NCI-H345 treated with DMSO at 0.1 percent for 48 hours (cell line): ENCODE measurements at regions not wholly inside any gene's neighbourhood (a gene's known extent, or its start where the extent isn't known, plus 50 kb on each side); places are given as distances from the start of the nearest gene placed in this dataset.

Experiments
- DNase-seq: peaks from one replicate; lab custom pipeline; 2025; ENCODE audit not compliant: unreplicated experiment; lab: John Stamatoyannopoulos, UW

DNA sequence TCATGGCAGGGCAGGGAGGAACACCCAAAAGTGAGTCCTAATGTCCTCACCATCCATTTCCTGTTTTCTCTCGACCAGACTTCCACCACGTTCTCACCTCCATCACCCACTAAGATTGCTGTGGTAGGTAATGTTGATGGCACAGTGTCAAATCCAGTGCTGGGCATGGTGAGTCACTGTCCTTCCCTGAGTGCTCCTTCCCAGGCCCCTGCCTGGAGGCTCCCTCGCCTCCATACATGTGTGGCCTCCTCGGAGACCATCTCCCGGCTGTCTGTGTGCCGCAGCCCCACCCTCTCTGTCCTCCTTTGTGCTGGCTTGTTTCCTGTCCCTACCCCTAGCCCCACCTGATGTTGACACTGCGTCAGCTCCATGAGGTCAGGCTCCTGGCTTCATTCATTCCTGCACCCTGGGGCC, 177.5 kb downstream of the SYK start:
- DNase-seq: no peak

DNA sequence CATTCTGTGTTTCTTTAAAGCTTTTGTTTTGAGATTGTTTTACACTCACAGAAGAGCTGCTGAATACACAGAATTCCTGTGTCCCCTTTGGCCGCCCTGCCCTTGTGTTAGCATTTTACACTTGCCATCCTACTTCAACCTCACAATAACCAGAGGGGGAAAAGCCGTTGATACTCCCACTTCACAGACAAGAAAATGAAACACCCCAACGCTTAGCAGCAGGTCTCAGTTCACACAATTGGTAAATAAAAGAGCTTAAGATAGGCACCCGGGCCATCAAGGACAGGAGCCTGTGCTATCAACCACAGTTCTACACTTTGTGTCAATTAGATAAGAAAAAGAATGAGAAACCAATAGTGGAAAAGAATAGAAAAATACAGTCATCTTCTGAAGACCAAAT, 178.0 kb downstream of the SYK start:
- DNase-seq: no peak

DNA sequence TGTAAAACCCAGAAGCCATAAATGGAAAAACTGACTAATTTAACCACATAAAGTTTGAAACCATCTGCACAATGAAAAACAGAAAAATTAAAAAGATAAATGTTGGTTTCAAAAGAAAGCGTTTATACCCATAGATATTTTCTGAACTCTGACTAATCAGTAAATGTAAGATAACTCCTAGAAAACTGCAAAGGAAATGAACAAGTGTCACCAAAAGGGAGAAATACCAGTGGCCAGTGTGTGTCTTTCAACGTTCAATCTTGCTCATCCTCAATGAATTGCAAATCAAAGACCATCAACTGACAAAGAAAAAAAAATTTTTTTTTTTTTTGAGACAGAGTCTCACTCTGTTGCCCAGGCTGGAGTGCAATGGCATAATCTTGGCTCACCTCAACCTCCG, 180.1 kb downstream of the SYK start:
- no peak for DNase-seq

DNA sequence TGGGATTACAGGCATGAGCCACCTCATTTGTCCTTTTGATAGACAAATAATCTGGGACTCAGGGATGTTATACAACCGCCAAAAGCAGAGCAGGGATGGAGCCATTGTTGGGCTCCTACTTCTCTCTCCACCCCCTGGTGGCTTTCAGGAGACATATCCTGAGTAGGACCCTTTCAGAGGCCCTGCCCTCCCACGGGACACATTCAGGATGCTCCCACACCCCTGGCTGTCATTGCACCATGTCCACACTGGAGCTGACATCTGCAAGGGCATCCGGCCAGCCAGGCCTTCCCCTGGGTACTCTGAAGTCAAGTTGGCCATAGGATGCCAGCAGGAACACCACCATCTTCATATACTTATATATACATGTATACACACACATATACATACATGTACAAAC, 181.8 kb downstream of the SYK start:
- no peak for DNase-seq

DNA sequence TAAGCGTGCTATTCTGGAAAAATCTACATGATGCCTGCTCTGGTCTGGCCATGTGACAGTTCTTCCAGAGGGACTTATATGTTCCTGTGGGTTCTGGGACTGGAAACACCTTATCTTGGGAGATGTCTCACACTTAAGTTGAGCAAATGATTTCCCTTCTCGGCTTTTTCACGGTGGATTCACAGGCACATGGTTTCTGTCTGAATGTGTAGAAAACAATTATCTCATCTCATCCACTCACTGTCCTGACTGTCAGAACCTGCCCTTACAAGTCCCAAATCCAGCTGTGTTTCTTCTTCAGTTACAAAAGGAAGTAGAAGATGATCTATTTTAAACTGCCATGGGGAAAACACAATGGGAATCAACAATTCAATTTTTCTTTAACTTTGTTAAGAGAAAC, 184.0 kb downstream of the SYK start:
- DNase-seq: no peak

DNA sequence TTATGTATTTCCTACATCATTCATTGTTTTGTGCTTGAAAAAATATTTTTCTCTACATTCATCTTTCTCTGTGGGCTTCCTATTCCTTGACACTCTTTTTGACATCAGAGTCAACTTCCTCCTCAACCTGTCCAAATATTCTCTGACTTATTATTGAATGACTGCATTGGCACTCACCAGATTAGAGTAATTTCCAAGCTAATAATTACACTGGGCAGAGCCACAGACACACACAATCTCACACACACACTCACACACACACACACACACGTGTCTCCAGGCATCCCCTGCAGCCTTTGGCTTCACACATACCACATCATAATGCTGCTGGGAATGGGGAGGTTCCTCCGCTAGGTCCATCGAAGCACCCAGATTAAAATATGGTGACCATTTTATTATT, 184.5 kb downstream of the SYK start:
- no peak for DNase-seq

DNA sequence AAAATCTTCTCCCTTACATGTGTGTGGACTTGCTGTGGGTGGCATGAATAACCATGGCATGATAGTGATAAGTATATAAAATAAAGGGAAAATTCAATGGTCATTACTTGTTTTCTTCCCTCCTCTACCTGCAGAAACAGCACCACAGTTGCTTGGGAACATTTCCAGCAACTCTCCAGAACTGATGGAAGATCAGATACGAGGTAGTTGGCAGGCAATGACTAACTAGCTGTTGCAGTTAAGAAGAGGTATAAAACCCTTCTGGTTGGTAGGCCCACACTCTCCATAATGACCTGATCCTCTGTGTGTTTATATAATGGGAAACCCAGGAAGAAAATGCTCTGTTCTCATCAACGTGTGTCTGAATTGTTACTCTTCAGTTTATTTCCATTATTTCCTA, 185.9 kb downstream of the SYK start:
- DNase-seq: no peak

DNA sequence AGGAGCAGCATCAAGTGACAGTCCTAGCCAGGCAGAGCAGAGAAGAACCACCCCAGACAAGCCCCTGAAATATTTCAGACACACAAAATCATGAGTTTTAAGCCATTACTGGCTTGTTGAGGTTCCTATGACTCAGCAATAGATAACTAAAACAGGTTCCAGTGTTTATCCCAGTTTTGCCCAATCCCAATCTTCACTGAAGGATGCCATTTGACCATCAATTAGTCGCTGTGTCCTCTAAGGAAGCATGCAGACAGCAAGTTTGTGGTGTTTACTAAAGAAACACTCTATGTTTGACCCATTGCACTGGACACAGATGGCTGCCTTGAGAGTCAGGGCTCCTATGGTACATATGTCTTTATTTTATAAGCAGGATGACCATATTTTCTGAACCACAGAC, 186.7 kb downstream of the SYK start:
- no peak for DNase-seq

DNA sequence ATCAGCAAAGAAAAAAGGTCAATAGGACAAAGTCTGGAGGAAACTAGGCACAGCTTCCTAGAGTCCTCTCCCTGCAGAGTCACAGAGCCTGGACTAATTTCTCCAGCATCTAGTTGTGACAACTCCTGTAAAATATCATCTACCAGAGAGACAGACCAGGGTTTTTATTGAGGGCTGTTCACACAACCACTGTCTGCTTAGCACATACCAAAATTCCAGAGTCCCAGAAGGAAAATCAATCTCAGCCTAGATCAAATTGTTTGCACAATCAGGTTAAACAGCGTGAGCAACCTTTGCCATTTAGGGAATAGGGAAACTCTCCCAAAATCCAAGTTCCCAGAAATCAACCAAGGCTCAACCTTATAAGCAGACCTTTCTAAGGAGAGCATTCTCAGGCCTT, 190.3 kb downstream of the SYK start:
- no peak for DNase-seq

DNA sequence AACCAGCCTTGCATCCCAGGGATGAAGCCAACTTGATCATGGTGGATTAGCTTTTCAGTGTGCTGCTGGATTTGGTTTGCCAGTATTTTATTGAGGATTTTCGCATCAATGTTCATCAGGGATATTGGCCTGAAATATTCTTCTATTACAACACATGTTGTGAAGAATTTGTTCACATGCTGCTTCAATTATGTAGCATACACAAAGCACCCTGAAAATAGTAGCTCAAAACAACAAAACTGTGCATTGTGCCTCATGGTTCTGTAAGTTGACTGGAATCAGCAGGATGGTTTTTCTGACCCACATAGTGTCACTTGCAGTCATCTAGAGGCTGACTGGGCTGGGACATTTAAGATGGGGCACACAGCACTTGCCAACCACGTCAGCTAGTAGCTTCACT, 193.9 kb downstream of the SYK start:
- no peak for DNase-seq

DNA sequence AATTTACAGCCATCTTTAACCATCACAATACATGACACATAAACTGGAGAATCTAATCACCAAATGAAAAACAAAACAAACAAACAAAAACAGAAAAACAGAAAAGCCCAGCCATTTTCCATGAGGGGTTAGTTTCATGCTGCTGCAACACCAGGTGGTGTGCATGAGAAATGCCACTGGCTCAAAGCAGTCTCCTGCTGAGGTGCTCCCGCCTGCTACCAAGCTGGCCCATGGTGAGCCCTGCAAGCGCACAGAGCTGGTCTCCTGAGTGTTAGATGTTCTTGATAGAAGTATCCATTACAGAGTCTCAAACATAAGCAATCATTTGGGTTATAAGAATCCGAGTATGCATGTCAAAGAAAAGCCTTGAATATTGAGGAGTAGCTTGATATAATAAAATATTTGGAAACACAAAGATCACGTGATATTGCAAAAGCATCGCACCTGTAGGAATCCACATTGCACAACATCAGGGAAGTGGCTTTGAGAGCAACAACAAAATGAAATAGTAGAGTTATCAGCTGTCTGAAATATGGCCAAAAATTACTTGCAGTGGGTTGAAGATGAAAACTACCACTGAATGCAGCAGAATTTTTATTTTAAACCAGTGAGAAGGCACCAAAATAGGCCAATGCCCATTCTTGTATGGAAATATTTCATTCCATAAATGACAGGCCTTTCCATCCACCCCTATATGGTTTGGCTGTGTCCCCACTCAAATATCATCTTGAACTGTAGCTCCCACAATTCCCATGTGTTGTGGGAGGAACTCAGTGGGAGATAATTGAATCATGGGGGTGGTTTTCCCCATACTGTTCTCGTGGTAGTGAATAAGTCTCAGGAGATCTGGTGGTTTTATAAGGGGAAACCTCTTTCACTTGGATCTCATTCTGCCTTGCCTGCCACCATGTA, 194.8 kb downstream of the SYK start:
- DNase-seq: no peak

DNA sequence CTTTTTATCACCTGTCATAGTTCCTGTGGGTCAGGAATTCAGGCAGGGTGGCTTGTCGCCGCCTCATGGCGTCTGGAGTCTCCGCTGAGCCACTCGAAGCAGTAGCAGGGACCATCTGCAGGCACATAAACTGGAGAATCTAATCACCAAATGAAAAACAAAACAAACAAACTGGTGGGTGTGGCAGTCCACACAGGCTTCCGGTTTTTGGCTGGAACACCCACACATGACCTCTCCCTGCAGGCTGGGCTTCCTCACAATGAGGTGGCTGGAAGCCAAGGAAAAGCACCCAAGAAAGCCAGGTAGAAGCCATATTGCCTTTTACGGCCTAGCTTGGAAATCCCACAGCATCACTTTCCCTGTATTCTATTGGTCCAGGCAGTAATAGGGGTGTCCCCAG, 197.0 kb downstream of the SYK start:
- no peak for DNase-seq

DNA sequence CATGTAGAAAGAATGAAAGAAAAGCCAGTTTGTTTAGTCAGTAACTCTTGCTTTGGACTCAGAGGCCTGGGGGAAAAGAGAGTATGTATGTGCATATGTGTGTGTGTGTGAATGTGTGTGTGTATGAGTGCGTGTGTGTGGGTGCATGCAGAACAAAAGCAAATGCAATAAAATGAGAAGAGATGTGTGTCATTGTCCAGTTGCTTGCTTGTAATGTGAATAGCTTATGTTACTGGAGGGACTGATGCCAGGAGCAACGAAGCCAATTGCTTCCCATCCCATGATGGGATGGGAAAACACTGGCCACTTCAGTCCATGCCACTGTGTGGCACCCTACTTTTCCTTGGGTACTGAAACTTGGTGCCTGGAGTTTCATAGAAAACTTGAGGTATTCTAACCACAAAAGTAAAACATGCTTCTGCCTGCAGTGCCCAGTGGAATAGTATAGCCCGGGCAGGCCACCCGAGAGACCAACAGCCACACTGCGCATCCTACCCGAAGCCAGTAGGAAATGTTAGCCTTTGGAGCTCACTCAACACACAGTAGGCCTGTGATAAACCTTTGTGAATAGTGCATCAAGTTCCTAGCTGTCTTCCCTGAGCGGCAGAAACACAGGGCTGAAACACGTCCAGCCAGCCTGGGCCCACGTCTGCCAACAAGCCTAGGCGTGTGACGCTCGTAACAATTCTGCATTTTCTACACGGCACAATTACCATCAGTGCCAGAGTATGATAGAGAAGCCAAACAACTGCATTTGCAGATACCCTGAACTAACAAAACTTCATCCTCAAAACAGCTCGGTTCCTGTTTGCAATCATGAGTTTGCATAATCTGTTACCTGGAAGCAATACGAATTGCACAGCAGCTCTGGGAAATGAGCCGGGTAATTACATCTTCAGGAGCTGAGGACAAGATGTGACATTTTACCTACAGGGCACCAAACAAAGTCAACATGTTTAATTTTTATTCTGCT, 198.1 kb downstream of the SYK start:
- peak; percentile 39 for DNase-seq

DNA sequence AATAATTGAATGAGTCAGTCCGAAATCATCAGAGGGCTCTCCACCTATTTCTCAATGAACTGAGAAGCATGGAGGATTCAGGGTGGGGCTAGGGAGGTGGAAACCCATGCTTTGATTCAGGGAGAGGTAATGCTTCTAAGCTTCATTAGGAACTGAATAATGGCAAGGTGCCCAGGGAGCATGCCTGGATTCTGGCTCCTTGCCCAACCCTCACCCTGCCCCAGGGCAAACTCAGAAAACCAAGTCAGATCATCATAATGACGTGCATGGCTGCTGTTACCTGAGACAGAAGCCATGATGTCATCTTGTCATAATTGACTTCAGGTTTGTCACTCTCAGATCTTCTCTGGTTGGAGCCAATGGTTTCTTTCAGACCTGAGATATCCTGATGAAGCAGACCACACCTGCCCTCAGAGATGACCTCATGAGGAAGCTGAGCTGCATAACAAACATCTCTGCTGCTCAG, 199.6 kb downstream of the SYK start:
- peak; percentile 90 for DNase-seq

DNA sequence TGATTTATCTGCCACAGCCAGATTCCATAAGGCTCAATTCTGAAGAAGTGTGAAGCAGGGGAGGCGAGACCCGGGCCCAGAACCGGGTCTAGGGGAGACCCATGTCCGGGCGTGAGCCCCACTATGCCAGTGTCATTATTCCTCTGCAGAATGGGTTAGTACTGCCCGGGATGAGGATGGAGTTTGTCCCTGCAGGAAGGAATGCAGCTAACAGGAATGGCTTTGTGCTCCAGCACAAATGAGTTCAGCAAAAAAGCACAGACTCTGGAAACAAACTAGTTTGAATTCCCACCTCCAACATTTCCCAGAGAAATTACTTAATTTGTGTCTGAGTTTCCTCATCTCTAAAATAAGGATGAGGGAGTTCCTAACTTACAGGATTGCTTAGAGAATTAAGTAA, 202.9 kb downstream of the SYK start:
- no peak for DNase-seq

DNA sequence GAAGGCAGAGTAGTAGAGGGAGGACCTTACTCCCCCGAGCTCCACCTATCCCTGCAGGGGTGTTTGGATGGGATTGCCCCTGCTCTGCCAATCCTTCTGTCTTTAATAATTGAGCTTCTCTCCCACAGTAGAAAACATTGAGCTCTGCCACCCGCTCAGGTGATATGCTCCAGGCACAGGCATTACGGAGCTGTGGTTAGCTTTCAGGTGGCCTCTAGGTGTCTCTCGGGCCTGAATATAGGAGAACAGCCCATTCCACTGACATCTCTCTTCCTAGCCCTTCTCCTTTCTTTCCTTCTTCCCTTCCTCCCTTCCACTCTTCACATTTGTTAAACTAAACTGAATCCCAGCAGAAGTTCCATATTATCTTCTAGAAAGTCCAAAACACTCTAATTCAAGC, 203.4 kb downstream of the SYK start:
- no peak for DNase-seq

DNA sequence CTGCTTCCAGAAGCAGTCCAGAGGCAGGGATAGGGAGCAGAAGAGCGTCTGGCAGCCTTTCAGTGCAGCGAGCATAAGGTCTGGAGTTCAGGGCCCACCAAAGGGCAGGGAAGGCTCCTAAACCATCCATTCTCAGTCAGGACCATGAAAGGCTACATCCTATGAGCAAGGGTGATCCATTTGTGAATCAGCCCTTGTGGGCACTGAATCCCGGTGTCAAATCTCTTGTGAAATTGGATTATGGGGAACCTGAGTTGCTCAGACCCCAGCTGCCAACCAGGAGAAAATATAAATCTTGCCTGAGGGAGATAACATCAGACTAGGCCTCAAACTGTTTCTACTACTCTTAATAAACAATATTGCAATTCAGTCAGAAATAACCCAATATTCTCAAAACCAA, 204.4 kb downstream of the SYK start:
- DNase-seq: no peak

DNA sequence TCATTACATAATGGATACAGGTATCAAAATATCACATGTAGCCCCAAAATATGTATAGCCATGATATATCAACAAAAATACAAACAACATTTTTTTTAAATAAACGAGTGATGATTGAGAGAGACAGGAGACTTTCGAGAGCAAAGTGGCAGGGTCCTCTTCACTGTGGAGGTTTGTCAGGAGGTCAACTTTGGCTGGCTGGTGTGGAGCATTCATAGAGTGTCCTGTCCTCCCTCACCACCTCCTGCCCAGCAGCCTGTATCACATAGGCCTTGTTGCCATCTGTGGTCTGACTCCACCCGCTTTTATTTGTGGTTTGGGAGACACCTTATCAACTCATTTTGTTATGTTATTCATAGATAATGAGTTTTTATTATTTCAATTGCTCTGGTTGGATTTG, 206.9 kb downstream of the SYK start:
- no peak for DNase-seq

DNA sequence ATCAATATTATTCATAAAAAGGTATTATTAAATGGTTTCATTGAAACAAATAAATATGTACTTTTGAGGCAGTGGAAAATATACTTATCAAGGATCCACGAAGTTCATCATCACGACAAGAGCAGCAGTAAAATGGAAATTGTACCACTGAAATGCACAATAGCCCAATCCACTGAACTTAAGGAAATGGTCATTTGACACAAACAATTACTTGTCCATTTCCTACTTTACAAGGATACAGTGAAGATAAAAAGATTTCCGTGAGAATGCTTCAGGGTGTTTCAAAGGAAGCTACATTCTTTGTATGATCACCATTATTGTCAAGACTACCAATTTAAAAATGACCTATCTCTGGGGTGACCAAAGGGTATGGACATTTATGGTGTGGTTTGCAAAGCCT, 210.3 kb downstream of the SYK start:
- DNase-seq: no peak

DNA sequence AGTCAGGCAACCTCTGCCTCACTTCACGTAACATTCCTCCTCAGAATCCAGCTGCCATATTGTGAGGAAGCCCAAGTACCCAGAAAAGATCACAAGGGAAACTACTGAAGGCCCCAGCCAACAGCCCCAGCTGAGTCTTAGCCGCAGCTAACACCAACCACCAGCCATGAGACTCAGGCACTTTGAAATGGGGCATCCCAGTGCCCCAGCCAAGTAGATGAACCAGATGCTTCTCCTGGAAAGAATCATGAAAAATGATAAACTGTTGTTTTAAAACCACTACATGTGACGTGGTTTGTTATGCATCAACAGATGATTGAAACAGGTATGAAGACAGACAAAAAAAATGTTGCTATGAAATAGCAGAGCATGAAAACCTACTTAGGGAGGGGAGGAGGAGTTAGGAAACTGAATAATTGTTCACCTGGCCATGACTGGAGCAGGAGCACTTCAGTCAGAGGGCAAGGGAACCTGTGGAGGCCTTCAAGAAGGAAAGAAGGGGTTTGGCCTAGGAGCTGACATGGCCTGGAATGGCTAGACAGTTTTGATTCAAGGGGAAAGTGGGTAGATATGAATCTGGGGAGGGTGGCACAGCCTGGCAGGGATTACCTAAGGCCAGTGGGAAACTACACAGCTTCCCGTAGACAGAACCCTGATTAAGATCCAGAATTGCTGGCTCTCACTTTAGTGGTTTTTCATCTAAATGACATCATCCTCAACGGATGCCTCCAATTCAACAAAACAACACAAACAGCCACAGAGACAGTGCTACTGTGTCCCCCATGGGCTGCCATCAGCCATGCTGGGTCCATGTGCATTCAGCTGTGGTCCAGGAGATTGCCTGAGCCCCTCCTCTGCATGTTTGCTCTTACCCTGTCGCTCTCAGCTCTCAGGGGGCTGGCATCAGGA, 211.6 kb downstream of the SYK start:
- no peak for DNase-seq

DNA sequence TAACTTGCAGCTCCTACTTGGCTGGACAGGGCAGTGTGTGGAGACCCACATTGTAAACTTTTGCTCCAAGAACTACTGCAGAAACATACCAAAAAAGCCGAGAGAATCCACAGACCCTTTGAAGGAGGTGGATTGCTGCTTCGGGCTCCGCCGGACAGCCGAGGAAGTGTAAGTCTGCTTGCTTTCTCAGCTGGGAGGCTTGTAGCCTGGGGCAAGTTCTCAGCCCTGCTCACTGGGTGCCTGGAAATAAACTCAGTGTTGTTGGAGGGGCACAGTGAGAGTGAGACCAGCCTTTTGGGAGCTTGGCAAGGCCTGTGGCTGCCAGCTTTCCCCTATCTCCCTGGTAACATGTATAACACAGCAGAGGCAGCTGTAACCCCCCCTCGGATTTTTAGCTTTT, 215.6 kb downstream of the SYK start:
- DNase-seq: peak; percentile 63
